Activated T-cell treated with anti-CD3 and anti-CD28 coated beads, Interleukin-2, amount 50 U/mL, for 48 hours (primary cell): ENCODE measurements at regions not wholly inside any gene's neighbourhood (a gene's known extent, or its start where the extent isn't known, plus 50 kb on each side); places are given as distances from the start of the nearest gene placed in this dataset.

Experiments used
- DNase-seq, 2 experiments: peaks; one replicate each; pipeline ENCODE4 v3.0.0-alpha.2; 2020

DNA sequence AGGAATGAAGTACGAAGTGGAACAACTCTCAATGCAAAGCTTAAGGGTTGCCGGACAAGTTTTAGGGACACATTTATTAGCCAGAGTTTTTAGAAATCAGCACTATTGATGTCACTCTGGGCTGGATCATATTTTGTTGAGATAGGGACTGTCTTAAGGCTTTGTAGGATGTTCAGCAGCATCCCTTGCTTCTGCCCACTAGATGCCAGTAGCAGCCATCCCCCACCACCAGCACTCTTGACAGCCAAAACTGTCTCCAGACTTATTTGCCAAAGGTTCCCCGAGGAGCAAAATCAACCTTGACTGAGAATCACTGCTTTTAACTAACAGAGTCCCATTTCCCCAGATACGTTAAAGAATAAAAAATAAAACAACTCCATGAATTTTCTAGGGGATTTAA, 1497.3 kb downstream of the STIM2 start:
- no peak for DNase-seq

DNA sequence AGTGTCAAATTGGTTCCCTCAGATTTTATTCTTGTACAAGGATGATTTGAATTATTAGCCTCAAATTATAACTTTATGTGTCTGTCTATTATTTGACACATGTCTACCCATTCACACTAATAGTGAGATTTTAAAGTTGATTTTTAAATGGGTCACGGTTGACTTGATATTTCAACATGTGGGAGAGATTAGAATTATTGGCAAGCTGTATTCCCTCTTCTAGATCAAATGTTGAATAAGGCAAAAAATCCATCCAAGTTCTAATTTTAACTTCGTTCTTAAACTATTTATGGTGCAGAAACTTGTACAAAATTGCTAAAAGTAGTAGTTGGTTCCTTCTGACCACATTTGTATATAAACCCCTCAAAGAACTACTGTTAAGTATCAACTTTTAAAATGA, 1498.0 kb downstream of the STIM2 start:
- DNase-seq = no peak

DNA sequence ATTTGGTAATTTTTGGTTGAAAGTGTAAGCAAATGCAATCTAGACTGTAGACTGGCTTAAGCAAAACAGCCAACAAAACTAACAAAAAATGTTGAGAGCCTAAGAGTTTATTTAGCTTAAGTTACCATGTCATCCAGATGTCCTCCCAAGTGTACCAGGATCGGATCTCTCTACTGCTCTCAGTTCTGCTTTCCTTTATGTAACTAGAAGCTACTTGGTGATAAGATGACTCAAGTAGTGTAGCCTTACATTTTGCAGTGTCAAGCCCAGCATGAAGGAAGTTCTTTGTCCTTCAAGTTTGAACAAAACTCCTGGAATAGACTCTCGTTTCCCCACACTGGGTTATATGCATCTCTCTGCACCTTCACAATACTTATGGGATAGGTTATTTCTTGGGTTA, 1500.0 kb downstream of the STIM2 start:
- DNase-seq = no peak

DNA sequence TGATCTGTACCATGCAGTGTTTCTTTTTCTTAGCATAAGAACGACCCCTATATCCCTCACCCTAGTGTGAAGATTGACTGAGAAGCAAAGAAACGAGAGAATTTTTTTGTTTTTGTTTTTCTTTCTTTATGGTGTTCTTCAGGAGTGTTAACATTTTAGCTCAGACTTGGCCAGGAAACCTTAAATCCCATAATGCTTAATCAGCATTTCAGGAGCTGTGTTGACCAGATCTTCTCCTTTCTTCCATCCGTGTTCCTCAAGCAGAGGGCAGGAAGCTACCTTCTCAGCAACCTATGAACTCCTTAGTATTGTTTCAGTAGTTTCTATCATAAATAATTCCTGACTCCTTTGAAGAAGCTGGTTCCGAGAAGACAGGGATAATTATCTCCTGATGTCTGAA, 1501.5 kb downstream of the STIM2 start:
- no peak for DNase-seq

DNA sequence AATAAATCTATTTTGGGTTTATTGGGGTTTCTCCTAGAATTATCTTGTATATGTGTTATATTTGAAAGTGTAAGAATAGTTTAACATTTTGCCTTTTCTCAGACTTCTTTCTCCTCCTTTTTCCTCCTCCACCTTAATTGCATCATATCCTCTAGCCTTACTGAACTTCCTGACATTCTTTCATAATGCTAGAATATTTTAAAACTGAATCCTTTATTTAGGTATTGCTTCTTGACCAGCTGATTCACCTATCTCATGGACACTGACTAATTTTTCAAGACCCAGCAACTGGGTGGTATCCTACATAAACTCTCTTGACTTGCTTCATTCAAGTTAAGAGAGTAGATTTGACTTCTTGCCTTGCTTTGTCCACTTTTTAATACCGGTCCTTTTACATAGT, 1508.9 kb downstream of the STIM2 start:
- no peak for DNase-seq

DNA sequence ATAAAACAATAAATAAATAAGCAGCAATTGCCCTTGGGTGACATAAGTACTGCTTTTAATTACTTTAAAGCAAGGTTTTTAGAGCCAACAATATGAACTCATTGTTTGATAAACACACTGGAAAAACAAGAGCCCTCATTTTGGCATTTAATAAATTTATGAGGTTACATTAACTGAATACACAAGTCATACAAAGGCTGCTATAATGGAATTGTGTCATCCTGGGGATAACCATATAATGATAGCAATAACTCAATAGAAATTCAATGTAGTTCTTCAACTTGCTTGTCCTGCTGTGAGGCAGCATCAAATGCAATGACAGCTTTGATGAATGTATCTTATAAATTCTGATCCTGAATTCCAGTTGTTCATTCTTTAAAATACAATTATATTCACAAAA, 1512.5 kb downstream of the STIM2 start:
- no peak for DNase-seq

DNA sequence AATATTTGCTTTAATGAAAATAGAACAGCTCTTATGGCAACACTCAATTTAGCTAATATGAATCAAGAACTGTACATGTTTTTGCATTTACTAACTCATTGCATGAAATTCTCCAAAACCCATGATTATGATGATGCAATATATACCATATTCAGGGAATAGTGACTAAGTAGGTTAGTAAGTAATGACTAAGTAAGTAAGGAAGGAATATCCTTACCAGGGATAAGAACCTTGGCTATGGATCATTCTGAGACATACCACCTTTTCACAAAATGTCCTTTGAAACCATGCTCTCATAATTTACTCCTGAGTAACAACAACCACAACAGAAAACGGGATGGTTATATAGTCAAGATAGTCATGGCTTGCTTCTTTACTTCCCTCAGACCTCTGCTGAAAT, 1513.0 kb downstream of the STIM2 start:
- no peak for DNase-seq

DNA sequence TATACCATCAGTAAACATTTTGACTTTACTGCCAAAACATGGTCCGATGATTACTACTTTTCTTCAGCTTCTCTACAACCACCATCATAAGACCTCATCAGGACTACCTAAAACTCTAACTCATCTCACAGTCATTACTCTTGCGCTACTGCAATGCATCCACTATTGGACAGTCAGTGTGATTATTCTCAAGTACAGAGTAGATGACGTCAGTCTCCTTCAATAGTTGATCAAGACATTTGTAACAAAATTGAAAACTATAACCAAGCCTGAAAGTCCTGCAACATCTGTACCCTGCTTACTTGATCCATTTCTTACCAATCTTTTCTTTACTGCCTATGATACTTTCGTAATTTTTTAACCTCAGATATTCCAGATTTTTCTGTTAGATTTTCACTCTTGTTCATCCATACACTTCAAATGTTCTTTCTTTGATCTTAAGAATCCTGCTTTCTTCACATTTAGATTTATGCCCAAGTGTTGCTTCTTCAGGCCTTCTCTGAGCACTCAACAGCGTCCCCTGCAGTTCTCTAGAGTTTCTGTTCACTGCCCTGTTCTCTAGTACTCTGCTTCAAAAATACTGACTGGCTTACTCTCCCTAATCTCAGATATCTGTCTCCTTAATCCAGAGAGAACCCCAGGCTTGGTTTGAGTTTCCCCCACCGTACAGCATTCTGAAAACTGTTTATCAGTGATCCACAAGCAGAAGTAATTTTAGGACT, 1517.6 kb downstream of the STIM2 start:
- DNase-seq = no peak

DNA sequence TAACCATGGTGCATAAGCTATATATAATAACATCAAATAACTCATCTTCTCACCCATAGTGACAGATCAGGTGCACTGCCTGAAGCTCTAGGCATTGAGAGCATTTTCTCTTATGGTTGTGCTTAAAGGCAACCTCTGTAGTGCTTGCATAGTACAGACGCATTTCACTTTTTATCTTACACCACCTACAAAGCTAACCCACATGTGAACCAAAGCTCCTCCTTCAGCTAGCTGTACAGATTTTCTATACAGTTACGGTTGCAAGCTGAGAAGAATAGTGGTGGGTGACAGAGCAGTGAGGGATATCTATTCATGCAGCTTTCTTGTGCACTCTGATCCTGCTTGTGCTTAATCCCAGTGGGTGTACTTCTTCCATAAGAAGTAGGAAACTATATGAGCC, 1525.2 kb downstream of the STIM2 start:
- DNase-seq = no peak

DNA sequence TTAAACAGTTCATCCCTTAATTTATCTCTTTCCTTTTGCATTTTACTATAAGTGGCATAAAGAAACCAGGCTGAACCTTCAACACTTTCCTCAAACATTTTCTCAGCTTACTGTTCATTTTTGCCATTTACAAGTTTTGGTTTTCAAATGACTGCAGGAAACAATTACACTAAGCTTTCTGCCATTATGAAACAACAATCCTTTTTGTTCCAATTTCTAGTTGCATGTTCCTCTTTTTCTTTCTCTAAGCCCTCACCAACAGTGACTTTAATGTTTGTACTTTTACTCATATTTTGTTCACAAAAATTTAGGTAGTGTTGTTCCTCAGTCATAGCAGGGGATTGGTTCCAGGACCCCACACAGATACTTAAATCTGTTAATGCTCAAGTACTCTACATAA, 1526.1 kb downstream of the STIM2 start:
- DNase-seq = no peak

DNA sequence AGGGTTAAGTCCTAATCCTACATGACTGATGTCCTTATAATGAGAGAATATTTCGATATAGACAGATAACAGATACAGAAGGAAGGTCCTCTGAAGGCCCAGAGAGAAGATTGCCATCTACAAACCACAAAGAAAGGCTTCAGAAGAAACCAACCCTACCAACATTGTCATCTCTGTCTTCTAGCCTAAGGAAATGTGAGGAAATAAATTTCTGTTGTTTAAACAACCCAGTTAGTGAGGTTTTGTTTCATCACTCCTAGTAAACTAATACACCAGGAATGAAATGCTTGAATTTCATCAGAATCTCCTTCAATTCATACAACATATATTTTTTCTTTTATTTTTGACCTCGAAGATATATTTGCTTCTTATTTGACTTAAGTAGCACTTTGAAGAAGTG, 1527.8 kb downstream of the STIM2 start:
- DNase-seq = no peak

DNA sequence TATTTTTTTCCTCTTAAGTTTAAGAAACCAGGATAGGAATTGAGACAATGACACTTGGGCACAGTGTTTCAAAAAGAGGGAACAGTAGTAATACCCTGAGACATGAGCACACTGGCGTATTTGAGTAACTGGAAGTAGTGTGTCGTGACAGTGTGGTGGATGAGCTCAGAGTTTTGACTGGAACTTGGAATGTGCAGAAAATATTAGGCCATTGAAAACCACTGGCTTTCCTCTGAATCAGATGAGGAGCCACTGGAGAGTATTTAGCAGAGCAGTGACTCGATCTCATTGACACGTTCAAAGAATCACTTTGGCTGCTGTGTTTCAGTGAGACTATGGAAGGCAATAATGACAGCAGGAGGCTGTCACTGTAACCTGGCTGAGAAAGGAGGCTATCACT, 1531.2 kb downstream of the STIM2 start:
- no peak for DNase-seq

DNA sequence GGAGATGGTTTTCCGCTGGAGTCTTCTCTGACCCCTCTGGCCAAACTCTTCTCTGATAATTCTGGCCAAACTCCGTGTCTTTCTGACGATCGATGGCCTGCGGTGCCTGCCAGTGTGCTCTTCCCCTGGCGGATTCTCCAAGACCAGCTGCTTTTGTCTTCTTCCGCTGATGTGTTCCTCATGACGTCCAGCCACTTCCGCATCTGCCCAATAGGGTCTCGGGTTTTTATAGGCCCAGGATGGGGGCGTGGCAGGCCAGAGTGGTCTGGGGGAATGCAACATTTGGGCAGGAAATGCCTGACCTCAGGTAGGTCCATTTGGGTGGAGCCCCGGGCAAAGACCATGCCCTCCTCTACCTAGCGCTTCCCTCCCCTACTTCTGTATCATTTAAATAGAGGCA, 1542.1 kb downstream of the STIM2 start:
- no peak for DNase-seq

DNA sequence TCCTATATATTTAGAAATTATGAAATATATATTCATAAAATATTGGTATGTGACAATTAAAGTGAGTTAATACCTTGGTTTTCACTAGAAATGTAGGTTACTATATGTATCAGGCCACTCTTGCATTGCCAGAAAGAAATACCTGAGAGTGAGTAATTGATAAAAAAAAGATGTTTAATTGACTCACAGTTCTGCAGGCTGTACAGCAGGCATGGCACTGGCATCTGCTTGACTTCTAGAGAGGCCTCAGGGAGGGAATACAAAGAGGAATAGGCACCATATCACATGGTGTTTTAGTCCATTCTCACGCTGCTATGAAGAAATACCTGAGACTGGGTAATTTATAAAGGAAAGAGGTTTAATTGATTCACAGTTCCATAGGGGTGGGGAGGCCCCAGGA, 1560.6 kb downstream of the STIM2 start:
- DNase-seq = no peak

DNA sequence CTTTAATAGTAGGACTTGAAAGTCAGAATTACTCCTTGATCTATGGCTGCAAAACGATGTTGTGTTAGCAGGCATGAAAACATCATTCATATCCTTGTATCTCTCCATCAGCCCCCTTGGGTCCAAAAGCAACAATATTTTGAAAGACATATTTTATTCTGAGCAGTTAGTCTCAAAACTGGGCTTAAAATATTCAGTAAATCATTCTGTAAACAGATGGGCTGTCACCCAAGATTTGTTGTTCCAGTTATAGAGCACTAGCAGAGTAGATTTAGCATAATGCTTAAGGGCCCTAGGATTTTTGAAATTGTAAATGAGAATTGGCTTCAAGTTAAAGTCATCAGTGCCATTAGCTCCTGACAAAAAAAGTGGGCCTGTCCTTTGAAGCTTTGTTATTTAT, 1565.6 kb downstream of the STIM2 start:
- DNase-seq = no peak

DNA sequence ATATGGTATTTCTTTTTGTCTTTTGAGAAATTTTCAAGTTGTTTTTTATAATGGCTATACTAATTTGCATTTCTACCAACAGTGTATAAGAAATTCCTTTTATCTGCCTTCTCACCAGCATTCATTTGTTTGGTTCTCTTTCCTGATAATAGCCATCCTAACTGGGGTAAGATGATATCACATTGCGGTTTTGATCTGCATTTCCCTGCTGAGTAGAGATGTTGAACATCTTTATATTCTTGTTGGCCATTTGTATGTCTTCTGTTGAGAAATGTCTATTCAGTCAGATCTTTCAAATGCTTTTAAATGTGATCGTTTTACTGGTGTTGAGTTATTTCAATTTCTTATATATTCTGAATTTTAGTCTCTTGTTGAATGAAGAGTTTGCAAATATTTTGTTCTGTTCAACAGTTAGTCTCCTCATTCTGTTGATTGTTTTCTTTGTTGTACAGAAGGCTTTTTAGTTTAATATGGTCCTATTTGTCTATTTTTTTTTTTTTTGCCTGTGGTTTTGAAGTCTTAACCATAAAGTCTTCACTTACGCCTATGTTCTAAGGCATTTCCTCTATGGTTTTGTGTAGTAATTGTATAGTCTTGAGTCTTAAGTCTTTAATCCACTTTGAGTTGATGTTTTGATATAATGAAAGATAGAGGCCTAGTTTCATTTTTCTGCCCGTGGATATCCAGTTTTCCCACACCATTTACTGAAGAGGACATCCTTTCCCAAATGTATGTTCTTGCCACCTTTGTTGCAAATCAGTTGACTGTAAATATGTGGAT, 1566.9 kb downstream of the STIM2 start:
- DNase-seq = no peak

DNA sequence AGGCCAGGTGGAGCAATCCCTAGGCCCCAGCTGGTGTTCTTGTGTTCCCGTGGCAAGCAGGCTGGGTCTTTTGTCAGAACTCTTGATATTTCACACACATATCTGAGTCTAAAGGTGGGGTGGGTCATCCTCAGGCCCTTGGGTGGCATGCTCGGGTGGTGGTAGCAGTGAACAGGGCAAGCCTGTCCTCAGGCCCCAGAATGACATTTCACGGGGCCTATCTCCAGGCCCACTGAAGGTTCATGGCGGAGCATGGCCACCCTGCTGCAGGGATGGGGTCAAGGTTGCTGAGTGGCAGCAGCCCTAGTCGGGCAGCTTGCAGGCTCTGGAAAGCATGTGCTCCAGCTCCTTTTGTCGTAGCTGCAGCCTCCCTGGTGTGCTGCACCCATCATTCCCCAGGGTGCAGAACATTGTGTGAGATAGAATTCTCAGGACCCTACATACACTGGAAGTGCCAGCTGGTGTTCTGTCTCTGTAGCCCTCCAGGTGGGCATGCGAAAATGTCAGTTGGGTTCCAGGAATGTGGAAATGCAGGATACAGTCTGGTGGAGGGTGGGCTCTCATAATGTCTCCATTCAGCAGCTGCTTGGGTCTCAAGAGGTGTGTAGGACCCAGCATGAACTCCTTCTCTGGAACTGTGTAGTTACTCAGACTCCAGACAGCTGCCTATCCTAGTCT, 1571.8 kb downstream of the STIM2 start:
- no peak for DNase-seq

DNA sequence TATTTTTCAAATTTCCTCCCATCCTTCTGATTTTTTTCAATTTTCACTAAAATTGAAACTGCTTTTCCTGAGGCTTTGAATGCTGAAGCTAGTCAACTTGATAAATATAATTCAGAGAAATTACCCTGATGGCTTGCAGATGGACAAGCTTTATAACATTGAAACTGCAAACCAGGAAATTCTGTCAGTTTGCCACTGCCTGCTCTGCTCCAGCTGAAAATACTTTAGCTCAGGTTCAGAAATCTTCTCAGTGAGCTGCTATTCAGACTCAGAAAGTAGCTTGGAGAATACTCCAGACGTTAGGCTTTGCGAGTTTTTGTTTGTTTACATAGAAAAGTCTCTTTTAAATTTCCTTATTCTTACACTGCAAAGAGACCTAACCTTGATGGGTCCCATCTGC, 1574.7 kb downstream of the STIM2 start:
- DNase-seq = no peak

DNA sequence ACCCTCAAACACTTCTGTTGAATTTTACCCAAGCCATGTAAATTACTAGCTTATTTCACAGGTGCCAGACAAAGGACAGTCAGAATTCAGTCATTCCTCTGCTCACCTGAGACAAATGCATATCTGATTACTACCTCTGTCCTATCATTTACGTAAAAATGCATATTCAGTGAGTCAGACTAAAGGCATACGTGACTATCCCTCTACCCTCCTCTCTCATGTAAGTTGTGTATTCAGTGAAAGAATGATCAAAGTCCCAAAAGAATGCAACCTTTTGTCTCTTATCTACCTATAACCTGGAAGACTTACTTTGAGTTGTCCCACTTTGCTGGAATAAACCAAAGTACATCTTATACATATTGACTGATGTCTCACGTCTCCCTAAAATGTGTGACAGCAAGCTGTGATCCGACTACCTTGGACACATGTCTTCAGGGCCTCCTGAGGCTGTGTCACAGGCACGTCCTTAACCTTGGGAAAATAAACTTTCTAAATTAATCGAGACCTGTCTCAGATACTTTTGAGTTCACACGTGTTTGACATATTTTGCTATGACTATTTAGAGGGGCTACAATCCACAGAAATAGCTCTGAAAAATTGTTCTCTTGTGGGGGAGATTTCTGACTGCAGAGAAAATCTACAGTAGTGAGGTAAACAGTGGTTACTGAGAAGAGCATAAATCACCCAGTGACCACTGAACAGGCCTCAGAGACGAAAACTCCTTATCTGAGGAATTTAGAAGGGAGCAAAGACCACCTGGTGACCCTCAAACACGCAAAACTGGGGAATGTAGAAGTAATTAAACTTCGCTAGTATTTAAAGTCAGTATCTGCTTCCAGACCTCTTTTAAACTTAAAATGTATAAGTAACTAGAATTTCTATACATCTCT, 1575.8 kb downstream of the STIM2 start:
- no peak for DNase-seq

DNA sequence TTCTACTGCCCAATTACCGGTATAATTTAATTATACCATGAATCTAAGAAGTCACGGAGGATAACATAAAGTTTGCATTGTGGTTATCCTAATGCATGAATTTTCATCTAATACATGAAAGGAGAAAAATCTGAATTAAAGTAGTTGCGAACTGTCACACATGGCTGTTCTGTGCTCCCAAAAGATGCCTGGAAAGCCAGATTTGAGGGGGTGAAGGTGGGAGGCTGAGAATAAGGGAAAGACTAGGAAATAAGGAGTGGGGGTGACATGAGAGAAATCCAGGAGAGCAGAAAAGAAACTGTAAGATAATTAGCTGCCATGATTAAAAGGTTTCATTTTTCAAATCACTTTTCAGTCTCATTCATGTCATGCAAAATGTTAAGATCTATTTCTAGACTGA, 1582.7 kb downstream of the STIM2 start:
- DNase-seq = no peak

DNA sequence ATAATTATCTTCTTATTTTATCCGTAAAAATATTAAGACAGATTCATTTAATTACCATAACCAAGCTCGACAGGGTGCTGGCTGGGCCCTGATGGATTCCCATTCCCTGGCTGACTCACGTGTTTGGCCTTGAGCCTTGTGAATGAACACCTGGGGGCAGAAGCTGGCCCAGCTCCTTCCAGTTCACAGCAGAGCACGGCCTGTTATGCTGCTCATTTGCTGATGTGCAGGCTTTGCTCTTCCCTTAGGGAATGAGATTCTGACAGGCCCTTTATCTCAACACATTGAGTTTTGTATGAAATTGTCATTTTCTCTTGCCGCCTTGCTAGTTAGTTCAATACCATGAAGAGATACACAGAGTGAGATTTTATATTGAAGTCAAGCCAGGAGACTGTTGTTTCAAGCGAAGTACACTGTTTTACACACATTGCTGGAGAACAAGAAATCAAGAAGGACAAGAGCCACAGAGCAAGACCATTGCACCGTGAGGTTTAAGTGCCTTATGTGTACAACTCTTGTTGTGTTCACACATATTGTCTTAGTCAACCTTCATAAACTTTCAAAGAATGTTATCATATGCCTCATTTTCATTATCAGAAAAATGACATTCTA, 1583.3 kb downstream of the STIM2 start:
- no peak for DNase-seq

DNA sequence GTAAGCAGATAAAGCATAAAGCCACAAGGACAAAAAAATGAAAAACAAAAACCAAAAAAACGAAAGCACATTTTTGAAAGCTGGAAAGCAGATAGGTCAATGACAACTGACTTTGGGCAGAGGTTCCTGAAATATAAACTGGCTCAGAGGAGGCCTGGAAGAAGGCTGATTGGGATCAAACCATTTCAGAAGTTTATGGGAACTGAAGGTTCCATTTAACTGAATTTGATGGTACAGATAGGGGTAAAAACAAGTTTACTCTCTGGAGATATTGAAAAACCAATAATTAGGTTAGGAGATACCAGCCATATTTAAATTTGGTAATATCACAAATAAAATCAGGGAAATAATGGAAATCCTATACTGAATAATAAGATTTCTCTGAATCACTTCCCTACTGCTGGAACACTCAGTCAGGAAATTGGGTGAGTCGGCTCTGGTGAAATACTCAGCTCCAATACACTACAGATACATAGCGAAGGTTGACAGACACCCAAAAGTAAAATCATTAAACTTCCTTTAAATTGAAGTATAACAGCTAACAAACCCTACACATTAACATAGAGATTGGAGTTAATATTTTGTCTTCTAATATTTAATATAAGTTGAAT, 1584.3 kb downstream of the STIM2 start:
- no peak for DNase-seq
